ENCODE measurements at regions not wholly inside any gene's neighbourhood (a gene's known extent, or its start where the extent isn't known, plus 50 kb on each side); places are given as distances from the start of the nearest gene placed in this dataset.

- no peak overlapping the region for H2AFZ ChIP-seq
- BruUV-seq (replicated peaks) = no TSS peak
- no peak overlapping the region for H3K27ac ChIP-seq
- ChIA-PET CTCF (no interaction called here), POLR2A (ENCODE audit: unreplicated experiment) (no interaction called here)
- no peaks in the 10 kb centered on the region for H3K9me2 ChIP-seq (ENCODE audit: insufficient read depth)
- H3K4me2 ChIP-seq = no peak overlapping the region
- no peaks in the 10 kb centered on the region for H3K79me2 ChIP-seq (ENCODE audit: low read depth)
- no peaks in the 10 kb centered on the region for H3K36me3 ChIP-seq (ENCODE audit: low read depth)
- H3F3A ChIP-seq (ENCODE audit: insufficient read depth, low read depth) = no peaks in the 10 kb centered on the region
- no peak for DNase-seq
- H4K20me1 ChIP-seq (ENCODE audit: insufficient read depth) = no peaks in the 10 kb centered on the region
- intact Hi-C loops (cut with micrococcal nuclease; ENCODE audit: unreplicated experiment) = no loop called here
- TF ChIP-seq CTCF (conservative IDR thresholded peaks at IDR 0.05) (no peak), EZH2 (IDR thresholded peaks at IDR 0.05; ENCODE audit: low read depth) (no peak)
- H3K9me3 ChIP-seq (ENCODE audit: insufficient read depth, low read depth) = no peaks in the 10 kb centered on the region
- H3K4me1 ChIP-seq (replicated peaks; ENCODE audit: insufficient read depth) = no peaks in the 10 kb centered on the region
- H3K4me3 ChIP-seq = no peak overlapping the region
- H3K27me3 ChIP-seq (ENCODE audit: insufficient read depth, low read depth) = no peaks in the 10 kb centered on the region
Observed at GRCh38 chr2:5433855-5434254, 258.3 kb upstream of the SOX11 start.

- H3K9me3 ChIP-seq (ENCODE audit: insufficient read depth, low read depth) = no peaks in the 10 kb centered on the region
- no TSS peak for BruUV-seq (replicated peaks)
- H4K20me1 ChIP-seq (ENCODE audit: insufficient read depth) = no peaks in the 10 kb centered on the region
- no peaks in the 10 kb centered on the region for H3F3A ChIP-seq (ENCODE audit: insufficient read depth, low read depth)
- H3K4me1 ChIP-seq (replicated peaks; ENCODE audit: insufficient read depth) = no peaks in the 10 kb centered on the region
- H3K4me2 ChIP-seq = no peak overlapping the region
- no peak overlapping the region for H3K4me3 ChIP-seq
- DNase-seq = no peak
- H3K36me3 ChIP-seq (ENCODE audit: low read depth) = no peaks in the 10 kb centered on the region
- H2AFZ ChIP-seq = no peak overlapping the region
- H3K9me2 ChIP-seq (ENCODE audit: insufficient read depth) = no peaks in the 10 kb centered on the region
- no peaks in the 10 kb centered on the region for H3K79me2 ChIP-seq (ENCODE audit: low read depth)
- intact Hi-C loops (cut with micrococcal nuclease; ENCODE audit: unreplicated experiment) = no loop called here
- H3K27me3 ChIP-seq (ENCODE audit: insufficient read depth, low read depth) = peaks cover 5% of the 10 kb centered on the region; the same call in 1 of the 2 replicates
- H3K27ac ChIP-seq = no peak overlapping the region
- ChIA-PET POLR2A (ENCODE audit: unreplicated experiment) (no interaction called here), CTCF (no interaction called here)
- TF ChIP-seq EZH2 (IDR thresholded peaks at IDR 0.05; ENCODE audit: low read depth) (no peak), CTCF (conservative IDR thresholded peaks at IDR 0.05) (no peak)
Observed at GRCh38 chr2:5437375-5437774, 254.8 kb upstream of the SOX11 start.

GRCh38 chr2:5440174-5440573 lies 252.0 kb upstream of the SOX11 start:
- POLR2A ChIA-PET (ENCODE audit: unreplicated experiment) = no interaction called here
- BruUV-seq (replicated peaks) = no TSS peak

GRCh38 chr2:5442736-5443135 lies 249.4 kb upstream of the SOX11 start:
- ChIA-PET CTCF (no interaction called here), POLR2A (ENCODE audit: unreplicated experiment) (no interaction called here)
- Histone ChIP-seq H3K36me3 (ENCODE audit: low read depth) (no peaks in the 10 kb centered on the region), H3F3A (ENCODE audit: insufficient read depth, low read depth) (no peaks in the 10 kb centered on the region), H3K4me1 (replicated peaks; ENCODE audit: insufficient read depth) (no peaks in the 10 kb centered on the region), H3K9me2 (ENCODE audit: insufficient read depth) (no peaks in the 10 kb centered on the region), H3K4me2 (no peak overlapping the region), H3K79me2 (ENCODE audit: low read depth) (no peaks in the 10 kb centered on the region), H3K27me3 (ENCODE audit: insufficient read depth, low read depth) (peaks cover 5% of the 10 kb centered on the region; the same call in 1 of the 2 replicates), H4K20me1 (ENCODE audit: insufficient read depth) (no peaks in the 10 kb centered on the region), H3K9me3 (ENCODE audit: insufficient read depth, low read depth) (no peaks in the 10 kb centered on the region), H3K27ac (no peak overlapping the region), H2AFZ (no peak overlapping the region), H3K4me3 (no peak overlapping the region)
- TF ChIP-seq EZH2 (IDR thresholded peaks at IDR 0.05; ENCODE audit: low read depth) = no peak
- TF ChIP-seq CTCF (conservative IDR thresholded peaks at IDR 0.05) = no peak
- intact Hi-C loops (cut with micrococcal nuclease; ENCODE audit: unreplicated experiment) = no loop called here
- BruUV-seq (replicated peaks) = no TSS peak
- no peak for DNase-seq

More at GRCh38 chr2:5440174-5440573, 252.0 kb upstream of the SOX11 start:
- no peak for DNase-seq
- Histone ChIP-seq H3K79me2 (ENCODE audit: low read depth) (no peaks in the 10 kb centered on the region), H3K27me3 (ENCODE audit: insufficient read depth, low read depth) (peaks cover 5% of the 10 kb centered on the region; the same call in 1 of the 2 replicates), H3K36me3 (ENCODE audit: low read depth) (no peaks in the 10 kb centered on the region), H3K27ac (no peak overlapping the region), H4K20me1 (ENCODE audit: insufficient read depth) (no peaks in the 10 kb centered on the region), H3K4me2 (no peak overlapping the region), H3K9me3 (ENCODE audit: insufficient read depth, low read depth) (no peaks in the 10 kb centered on the region), H3K4me3 (no peak overlapping the region), H3K9me2 (ENCODE audit: insufficient read depth) (no peaks in the 10 kb centered on the region), H3F3A (ENCODE audit: insufficient read depth, low read depth) (no peaks in the 10 kb centered on the region), H3K4me1 (replicated peaks; ENCODE audit: insufficient read depth) (no peaks in the 10 kb centered on the region), H2AFZ (no peak overlapping the region)
- intact Hi-C loops (cut with micrococcal nuclease; ENCODE audit: unreplicated experiment) = no loop called here
- CTCF ChIA-PET = no interaction called here
- TF ChIP-seq EZH2 (IDR thresholded peaks at IDR 0.05; ENCODE audit: low read depth) = no peak
